ENCODE measurements at regions not wholly inside any gene's neighbourhood (a gene's known extent, or its start where the extent isn't known, plus 50 kb on each side); places are given as distances from the start of the nearest gene placed in this dataset.

- H3K27me3 ChIP-seq (ENCODE audit: insufficient read depth, insufficient read length): no peaks in the 10 kb centered on the region
- H3K9ac ChIP-seq (ENCODE audit: insufficient read length, low read depth): no peak overlapping the region
- no peaks in the 10 kb centered on the region for H3K4me1 ChIP-seq (ENCODE audit: insufficient read depth, insufficient read length)
- TF ChIP-seq YY1 (IDR thresholded peaks at IDR 0.05; ENCODE audit: insufficient read depth, insufficient read length): no peak
- no peak for TF ChIP-seq ZNF274 (IDR thresholded peaks at IDR 0.05; ENCODE audit: low read depth, low read length)
- no peak for TF ChIP-seq SUZ12 (IDR thresholded peaks at IDR 0.05; ENCODE audit: extremely low read depth, insufficient read depth, insufficient read length)
- H3K9me3 ChIP-seq (ENCODE audit: insufficient read depth, low read length): no peaks in the 10 kb centered on the region
- no peak for DNase-seq (ENCODE audit: low read depth, low spot score)
- H3K36me3 ChIP-seq (ENCODE audit: insufficient read depth, insufficient read length, low read length): no peaks in the 10 kb centered on the region
- H3K4me3 ChIP-seq (ENCODE audit: insufficient read length, low read depth): no peak overlapping the region
Observed at GRCh38 chr14:99338313-99338712, 66.3 kb upstream of the BCL11B start.

GRCh38 chr14:99333841-99334635, 62.0 kb upstream of the BCL11B start:
- no peak for DNase-seq (ENCODE audit: low read depth, low spot score)
- Histone ChIP-seq H3K4me1 (ENCODE audit: insufficient read depth, insufficient read length) (peaks cover 3% of the 10 kb centered on the region), H3K4me3 (ENCODE audit: insufficient read length, low read depth) (no peak overlapping the region), H3K9ac (ENCODE audit: insufficient read length, low read depth) (no peak overlapping the region), H3K36me3 (ENCODE audit: insufficient read depth, insufficient read length, low read length) (no peaks in the 10 kb centered on the region), H3K27me3 (ENCODE audit: insufficient read depth, insufficient read length) (no peaks in the 10 kb centered on the region), H3K9me3 (ENCODE audit: insufficient read depth, low read length) (no peaks in the 10 kb centered on the region)
- no peak for TF ChIP-seq YY1 (IDR thresholded peaks at IDR 0.05; ENCODE audit: insufficient read depth, insufficient read length)
- TF ChIP-seq ZNF274 (IDR thresholded peaks at IDR 0.05; ENCODE audit: low read depth, low read length): no peak
- no peak for TF ChIP-seq SUZ12 (IDR thresholded peaks at IDR 0.05; ENCODE audit: extremely low read depth, insufficient read depth, insufficient read length)

GRCh38 chr14:99333214-99333613, 61.2 kb upstream of the BCL11B start:
- H3K9ac ChIP-seq (ENCODE audit: insufficient read length, low read depth): no peak overlapping the region
- H3K27me3 ChIP-seq (ENCODE audit: insufficient read depth, insufficient read length): no peaks in the 10 kb centered on the region
- peaks cover 3% of the 10 kb centered on the region for H3K4me1 ChIP-seq (ENCODE audit: insufficient read depth, insufficient read length)
- H3K4me3 ChIP-seq (ENCODE audit: insufficient read length, low read depth): no peak overlapping the region
- TF ChIP-seq SUZ12 (IDR thresholded peaks at IDR 0.05; ENCODE audit: extremely low read depth, insufficient read depth, insufficient read length) (no peak), YY1 (IDR thresholded peaks at IDR 0.05; ENCODE audit: insufficient read depth, insufficient read length) (no peak), ZNF274 (IDR thresholded peaks at IDR 0.05; ENCODE audit: low read depth, low read length) (no peak)
- no peaks in the 10 kb centered on the region for H3K9me3 ChIP-seq (ENCODE audit: insufficient read depth, low read length)
- H3K36me3 ChIP-seq (ENCODE audit: insufficient read depth, insufficient read length, low read length): no peaks in the 10 kb centered on the region
- no peak for DNase-seq (ENCODE audit: low read depth, low spot score)

- H3K4me1 ChIP-seq (ENCODE audit: insufficient read depth, insufficient read length): peaks cover 7% of the 10 kb centered on the region
- H3K36me3 ChIP-seq (ENCODE audit: insufficient read depth, insufficient read length, low read length): no peaks in the 10 kb centered on the region
- H3K4me3 ChIP-seq (ENCODE audit: insufficient read length, low read depth): no peak overlapping the region
- TF ChIP-seq SUZ12 (IDR thresholded peaks at IDR 0.05; ENCODE audit: extremely low read depth, insufficient read depth, insufficient read length) (no peak), ZNF274 (IDR thresholded peaks at IDR 0.05; ENCODE audit: low read depth, low read length) (no peak), YY1 (IDR thresholded peaks at IDR 0.05; ENCODE audit: insufficient read depth, insufficient read length) (no peak)
- no peaks in the 10 kb centered on the region for H3K27me3 ChIP-seq (ENCODE audit: insufficient read depth, insufficient read length)
- no peak overlapping the region for H3K9ac ChIP-seq (ENCODE audit: insufficient read length, low read depth)
- H3K9me3 ChIP-seq (ENCODE audit: insufficient read depth, low read length): no peaks in the 10 kb centered on the region
- no peak for DNase-seq (ENCODE audit: low read depth, low spot score)
Observed at GRCh38 chr14:99331811-99332210, 59.8 kb upstream of the BCL11B start.

- Histone ChIP-seq H3K4me3 (ENCODE audit: insufficient read length, low read depth) (no peak overlapping the region), H3K4me1 (ENCODE audit: insufficient read depth, insufficient read length) (peaks cover 7% of the 10 kb centered on the region), H3K9ac (ENCODE audit: insufficient read length, low read depth) (no peak overlapping the region), H3K9me3 (ENCODE audit: insufficient read depth, low read length) (no peaks in the 10 kb centered on the region), H3K36me3 (ENCODE audit: insufficient read depth, insufficient read length, low read length) (no peaks in the 10 kb centered on the region), H3K27me3 (ENCODE audit: insufficient read depth, insufficient read length) (no peaks in the 10 kb centered on the region)
- TF ChIP-seq ZNF274 (IDR thresholded peaks at IDR 0.05; ENCODE audit: low read depth, low read length) (no peak), SUZ12 (IDR thresholded peaks at IDR 0.05; ENCODE audit: extremely low read depth, insufficient read depth, insufficient read length) (no peak), YY1 (IDR thresholded peaks at IDR 0.05; ENCODE audit: insufficient read depth, insufficient read length) (no peak)
- no peak for DNase-seq (ENCODE audit: low read depth, low spot score)
Observed at GRCh38 chr14:99330316-99331240, 58.6 kb upstream of the BCL11B start.

- Histone ChIP-seq H3K4me1 (ENCODE audit: insufficient read depth, insufficient read length) (peaks cover 7% of the 10 kb centered on the region), H3K27me3 (ENCODE audit: insufficient read depth, insufficient read length) (no peaks in the 10 kb centered on the region)
Observed at GRCh38 chr14:99329711-99330315, 57.8 kb upstream of the BCL11B start.

More at GRCh38 chr14:99329711-99330315, 57.8 kb upstream of the BCL11B start:
- Histone ChIP-seq H3K9ac (ENCODE audit: insufficient read length, low read depth) (no peak overlapping the region), H3K9me3 (ENCODE audit: insufficient read depth, low read length) (no peaks in the 10 kb centered on the region), H3K4me3 (ENCODE audit: insufficient read length, low read depth) (no peak overlapping the region), H3K36me3 (ENCODE audit: insufficient read depth, insufficient read length, low read length) (no peaks in the 10 kb centered on the region)
- DNase-seq (ENCODE audit: low read depth, low spot score): no peak
- TF ChIP-seq ZNF274 (IDR thresholded peaks at IDR 0.05; ENCODE audit: low read depth, low read length) (no peak), SUZ12 (IDR thresholded peaks at IDR 0.05; ENCODE audit: extremely low read depth, insufficient read depth, insufficient read length) (no peak)
